Fibroblast of peridontal ligament (primary cell): ENCODE measurements at regions not wholly inside any gene's neighbourhood (a gene's known extent, or its start where the extent isn't known, plus 50 kb on each side); places are given as distances from the start of the nearest gene placed in this dataset.
"Not testable (repeated sequence)": the region's sequence is repeated elsewhere in the genome, so short reads cannot be mapped to it uniquely, and the experiment has no call there.

Experiments used
- DNase-seq: peaks from one replicate; pipeline ENCODE4 v3.0.0-alpha.2; 2010; ENCODE audit errors: extremely low read depth

DNA sequence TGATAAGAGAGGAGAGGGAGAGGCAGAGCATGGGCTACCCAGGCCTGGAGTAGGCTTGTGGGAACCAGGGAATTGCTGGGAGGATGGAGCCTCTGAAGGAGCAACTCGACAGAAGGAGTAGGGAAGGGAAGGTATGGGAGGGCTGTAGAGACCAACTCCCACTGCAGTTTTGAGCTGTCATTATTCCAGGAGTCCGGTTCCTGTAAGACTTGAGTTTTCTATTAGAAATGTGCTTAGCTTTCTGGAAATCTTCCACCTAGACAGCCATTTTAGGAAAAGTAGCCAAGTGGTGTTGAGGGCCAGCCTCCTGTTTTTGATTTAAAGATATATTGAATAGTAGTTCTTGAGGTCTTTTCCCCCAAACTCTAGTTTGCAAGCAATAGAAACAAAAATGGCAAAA is 323.5 kb downstream of the LRRC70 start:
- no peak for DNase-seq

- no peak for DNase-seq
Measured at GRCh38 chr5:62900976-62901375, 322.4 kb downstream of the LRRC70 start.

DNA sequence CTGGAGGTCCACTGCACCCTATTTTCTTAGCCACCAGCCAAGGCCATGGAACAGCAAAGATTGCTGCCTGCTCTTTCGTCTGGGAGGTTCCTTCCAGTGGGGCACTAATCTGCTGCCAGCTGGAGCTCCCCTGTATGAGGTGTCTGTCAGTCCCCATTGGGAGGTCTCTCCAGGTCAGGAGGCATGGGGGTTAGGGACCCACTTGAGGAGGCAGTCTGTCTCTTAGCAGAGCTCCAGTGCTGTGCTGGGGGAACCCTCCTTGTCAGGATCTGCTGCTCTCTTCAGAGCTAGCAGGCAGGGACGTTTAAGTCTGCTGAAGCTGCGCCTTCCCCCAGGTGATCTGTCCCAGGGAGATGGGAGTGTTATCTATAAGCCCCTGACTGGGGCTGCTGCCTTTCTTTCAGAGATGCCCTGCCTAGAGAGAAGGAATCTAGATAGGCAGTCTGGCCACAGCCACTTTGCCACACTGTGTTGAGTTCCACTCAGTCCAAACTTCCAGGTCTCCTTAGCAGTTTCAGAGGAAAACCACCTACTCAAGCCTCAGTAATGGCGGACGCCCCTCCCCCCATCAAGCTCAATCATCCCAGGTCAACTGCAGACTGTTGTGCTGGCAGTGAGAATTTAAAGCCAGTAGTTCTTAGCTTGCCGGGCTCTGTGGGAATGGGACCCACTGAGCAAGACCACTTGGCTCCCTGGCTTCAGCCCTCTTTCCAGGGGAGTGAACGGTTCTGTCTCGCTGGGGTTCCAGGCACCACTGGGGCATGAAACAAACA is 317.7 kb downstream of the LRRC70 start:
- DNase-seq: no peak

DNA sequence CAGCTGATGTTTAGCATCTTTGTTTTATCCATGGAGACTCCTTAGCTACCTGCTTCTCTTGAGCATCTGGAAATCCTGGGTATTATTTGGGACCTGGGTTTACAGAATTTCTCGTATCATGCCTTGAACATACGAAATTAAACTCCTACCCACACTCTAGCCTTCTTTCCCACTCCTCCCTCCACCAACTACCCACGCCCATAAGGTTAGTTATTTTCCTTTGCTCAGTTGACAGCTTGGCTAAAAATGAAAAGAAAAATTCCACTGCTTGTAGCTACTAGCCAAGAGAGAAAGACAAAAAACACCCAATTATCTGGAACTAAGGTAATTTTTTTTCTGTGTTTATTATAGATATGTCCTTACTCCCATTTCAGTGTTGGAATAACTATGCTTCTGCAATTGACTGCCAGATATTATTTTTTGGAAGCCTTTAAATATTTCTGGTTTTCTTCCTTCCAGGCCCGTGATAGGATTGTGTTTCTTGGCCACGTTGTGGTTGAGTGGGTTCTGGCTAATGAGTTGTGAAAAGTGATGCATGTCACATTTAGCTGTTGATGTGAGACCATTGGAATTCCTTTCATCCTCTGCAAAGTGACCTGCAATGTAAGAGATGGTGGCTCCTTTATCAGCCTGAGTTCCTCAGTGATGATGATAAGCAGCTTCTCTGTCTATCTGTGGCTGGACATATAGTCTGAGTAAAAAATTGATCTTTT is 308.1 kb downstream of the LRRC70 start:
- no peak for DNase-seq

- not testable (repeated sequence) for DNase-seq
Measured at GRCh38 chr5:62837330-62837729, 258.7 kb downstream of the LRRC70 start.

- DNase-seq: no peak
Measured at GRCh38 chr5:62829604-62829986, 251.0 kb downstream of the LRRC70 start.

GRCh38 chr5:62828742-62829603 is 250.4 kb downstream of the LRRC70 start:
- DNase-seq: no peak

DNA sequence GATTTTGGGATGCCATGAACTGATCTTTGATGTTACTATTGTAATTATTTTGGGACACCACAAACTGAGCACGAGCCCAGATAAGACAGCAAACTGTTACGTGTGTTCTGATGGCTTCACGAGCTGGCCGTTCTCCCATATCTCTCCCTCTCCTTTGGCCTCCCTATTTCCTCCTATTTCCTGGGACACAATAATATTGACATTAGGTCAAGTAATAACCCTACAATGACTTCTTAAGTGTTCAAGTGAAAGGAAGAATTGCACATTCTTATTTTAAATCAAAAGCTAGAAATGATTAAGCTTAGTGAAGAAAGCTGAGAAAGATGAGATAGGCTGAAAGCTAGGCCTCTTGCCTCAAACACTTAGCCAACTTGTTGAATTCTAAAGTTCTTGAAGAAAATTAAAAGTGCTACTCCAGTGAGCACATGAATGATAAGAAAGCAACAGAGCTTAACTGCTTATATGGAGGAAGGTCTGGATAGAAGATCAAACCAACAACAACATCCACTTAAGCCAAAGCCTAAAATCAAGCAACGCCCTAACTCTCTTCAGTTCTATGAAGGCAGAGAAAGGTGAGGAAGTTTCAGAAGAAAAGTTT is 247.1 kb downstream of the LRRC70 start:
- no peak for DNase-seq

- DNase-seq: no peak
Measured at GRCh38 chr5:62824936-62825335, 246.3 kb downstream of the LRRC70 start.

DNA sequence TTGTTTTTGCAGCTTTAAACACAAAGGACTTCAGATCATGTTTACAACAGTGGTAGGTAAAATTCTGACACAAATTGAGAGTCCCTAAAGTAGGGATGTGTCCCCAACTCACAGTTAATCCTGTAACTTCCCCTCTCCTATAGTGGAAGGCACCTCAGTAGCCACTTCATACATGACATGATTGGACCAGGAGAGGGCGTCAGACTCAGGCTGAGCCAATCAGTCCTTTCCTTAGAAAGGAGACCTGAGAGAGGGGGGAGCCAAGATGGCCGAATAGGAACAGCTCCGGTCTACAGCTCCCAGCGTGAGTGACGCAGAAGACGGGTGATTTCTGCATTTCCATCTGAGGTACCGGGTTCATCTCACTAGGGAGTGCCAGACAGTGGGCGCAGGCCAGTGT is 238.4 kb downstream of the LRRC70 start:
- not testable (repeated sequence) for DNase-seq

DNA sequence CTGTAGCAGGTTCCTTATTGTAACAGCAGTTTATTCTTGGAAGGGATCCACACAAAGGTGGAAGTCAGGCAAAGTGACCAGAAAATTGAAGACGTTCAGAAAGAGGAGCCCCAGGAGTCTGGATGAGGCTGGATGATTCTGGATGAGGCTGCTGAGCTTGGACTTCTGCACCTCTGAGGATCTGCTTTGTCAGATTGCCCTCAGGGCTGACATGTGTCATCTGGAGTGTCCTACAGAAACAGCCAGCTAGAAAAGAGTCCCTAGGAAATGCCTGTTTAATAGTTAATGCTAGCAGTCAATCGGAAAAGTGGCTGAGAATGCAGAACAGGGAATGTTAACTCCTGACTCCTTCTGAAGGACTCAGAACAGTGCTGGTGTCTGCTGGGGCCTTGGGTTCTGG is 236.4 kb downstream of the LRRC70 start:
- no peak for DNase-seq

GRCh38 chr5:62812621-62813255 is 234.1 kb downstream of the LRRC70 start:
- DNase-seq: no peak

- DNase-seq: not testable (repeated sequence)
Measured at GRCh38 chr5:62804819-62805218, 226.2 kb downstream of the LRRC70 start.

GRCh38 chr5:62795926-62796325 is 217.3 kb downstream of the LRRC70 start:
- no peak for DNase-seq

GRCh38 chr5:62794456-62794855 is 215.8 kb downstream of the LRRC70 start:
- no peak for DNase-seq

- DNase-seq: no peak
Measured at GRCh38 chr5:62791059-62791458, 212.4 kb downstream of the LRRC70 start.

DNA sequence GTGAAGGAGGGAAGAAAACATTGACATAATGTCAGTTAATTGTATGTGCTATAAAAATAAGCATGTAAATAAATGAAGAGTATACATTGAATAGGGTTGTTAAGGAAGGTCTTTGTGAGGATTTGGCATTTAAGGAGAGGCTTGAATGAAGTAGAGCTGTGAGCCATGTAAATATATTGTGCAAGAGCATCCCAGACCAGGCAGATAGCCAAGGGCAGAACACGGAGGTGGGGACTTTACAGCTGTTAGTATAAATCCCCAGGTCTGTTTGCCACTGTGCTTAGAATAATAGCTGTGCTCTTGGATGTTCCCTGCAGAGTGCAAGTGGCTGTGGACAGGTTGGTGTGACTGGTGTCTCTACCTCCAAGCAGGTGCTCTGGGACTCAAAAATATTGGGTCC is 211.7 kb downstream of the LRRC70 start:
- no peak for DNase-seq

GRCh38 chr5:62786099-62786498 is 207.5 kb downstream of the LRRC70 start:
- no peak for DNase-seq

GRCh38 chr5:62785588-62785987 is 207.0 kb downstream of the LRRC70 start:
- DNase-seq: no peak

GRCh38 chr5:62783374-62784057 is 204.9 kb downstream of the LRRC70 start:
- DNase-seq: no peak

DNA sequence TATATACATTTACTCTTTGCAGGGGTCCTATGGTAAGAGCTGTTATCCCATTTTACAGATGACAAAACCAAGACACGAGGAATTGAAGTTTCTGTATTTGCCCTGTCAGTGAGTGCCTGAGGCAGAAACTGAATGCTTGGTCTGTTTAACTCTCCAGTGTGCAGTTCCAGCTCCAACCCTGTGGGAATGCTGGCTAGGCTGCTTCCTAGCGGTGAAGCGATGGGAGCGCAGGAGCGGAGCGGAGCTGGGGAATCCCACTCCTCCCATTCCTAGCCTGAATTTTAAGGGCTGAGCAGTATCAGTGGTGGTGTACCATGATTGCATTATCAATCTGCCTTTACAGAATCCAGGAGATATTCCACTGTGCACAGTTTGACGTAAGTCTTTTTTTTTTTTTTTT is 202.3 kb downstream of the LRRC70 start:
- DNase-seq: no peak
